Ovary (tissue), 3 donors: ENCODE measurements at regions not wholly inside any gene's neighbourhood (a gene's known extent, or its start where the extent isn't known, plus 50 kb on each side); places are given as distances from the start of the nearest gene placed in this dataset.

Experiments used
- EP300 ChIP-seq: sonication (generic); formaldehyde crosslinking; IDR thresholded peaks from one replicate; pipeline ENCODE4 v1.6.1; 2017; ENCODE audit warnings: antibody characterized with exemption
- POLR2A ChIP-seq: fragments of 450-650 bp; IDR thresholded peaks from one replicate; pipeline ENCODE4 v1.6.1; 2017; ENCODE audit warnings: antibody characterized with exemption, mild to moderate bottlenecking, moderate library complexity
- TF ChIP-seq, protein P1 (sequence below), 3 donors: fragments of 450-650 bp in 2 of 3; fragments of 200-600 bp in 1 of 3; IDR thresholded peaks; one replicate each; pipeline versions ENCODE4 v1.5.1 to v1.8.0; 2016 to 2022; ENCODE audit warnings: antibody characterized with exemption in 3 of 3, mild to moderate bottlenecking in 1 of 3
- donor health status: DM: no; HTN: no; CAD: no.

DNA sequence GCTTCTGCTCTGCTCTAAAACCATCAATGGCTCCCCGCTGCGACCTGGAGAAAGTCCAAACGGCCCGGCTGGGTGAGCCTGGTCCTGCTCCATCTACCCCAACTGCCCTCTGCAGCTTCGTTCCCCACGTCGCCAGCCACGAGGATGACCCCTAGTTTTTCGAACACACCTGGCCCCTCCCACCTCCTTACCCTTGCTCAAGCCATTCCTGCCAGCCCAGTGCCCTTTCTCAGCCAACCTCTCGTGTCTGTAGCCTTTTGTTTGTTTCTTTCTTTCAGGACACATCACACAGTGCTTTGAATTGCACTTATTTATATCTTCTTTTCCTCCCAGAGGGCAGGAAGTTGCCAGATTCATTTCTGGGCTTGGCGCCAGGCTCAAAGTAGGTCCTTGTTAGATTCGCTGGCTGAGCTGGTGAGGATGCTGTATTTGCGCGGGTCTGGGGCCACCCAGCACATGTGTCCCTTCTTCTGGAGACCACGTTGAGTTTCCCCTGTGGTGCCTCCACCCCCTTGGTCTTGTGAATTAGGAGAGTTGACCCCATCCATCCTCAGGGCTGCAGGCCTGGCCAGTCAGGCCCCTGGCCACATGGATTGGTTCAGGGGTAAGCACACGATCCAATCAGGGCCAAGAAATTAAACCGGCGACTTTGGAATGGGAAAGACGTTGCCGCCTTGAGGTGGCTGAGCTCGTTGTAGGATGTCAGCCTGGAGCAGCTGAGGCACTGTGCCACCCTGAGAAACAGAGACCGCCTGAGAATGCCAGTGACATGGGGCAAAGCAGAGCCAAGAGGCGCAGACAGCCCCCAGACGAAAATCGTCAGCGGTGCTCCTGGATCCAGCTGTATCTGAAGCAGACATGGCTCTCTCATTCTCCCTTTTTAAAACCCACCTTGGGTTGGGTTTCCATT lies 156.0 kb downstream of the CEBPB start:
- TF ChIP-seq, protein P1, sequence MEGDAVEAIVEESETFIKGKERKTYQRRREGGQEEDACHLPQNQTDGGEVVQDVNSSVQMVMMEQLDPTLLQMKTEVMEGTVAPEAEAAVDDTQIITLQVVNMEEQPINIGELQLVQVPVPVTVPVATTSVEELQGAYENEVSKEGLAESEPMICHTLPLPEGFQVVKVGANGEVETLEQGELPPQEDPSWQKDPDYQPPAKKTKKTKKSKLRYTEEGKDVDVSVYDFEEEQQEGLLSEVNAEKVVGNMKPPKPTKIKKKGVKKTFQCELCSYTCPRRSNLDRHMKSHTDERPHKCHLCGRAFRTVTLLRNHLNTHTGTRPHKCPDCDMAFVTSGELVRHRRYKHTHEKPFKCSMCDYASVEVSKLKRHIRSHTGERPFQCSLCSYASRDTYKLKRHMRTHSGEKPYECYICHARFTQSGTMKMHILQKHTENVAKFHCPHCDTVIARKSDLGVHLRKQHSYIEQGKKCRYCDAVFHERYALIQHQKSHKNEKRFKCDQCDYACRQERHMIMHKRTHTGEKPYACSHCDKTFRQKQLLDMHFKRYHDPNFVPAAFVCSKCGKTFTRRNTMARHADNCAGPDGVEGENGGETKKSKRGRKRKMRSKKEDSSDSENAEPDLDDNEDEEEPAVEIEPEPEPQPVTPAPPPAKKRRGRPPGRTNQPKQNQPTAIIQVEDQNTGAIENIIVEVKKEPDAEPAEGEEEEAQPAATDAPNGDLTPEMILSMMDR (IDR thresholded peaks at IDR 0.05): no peak
- no peak for TF ChIP-seq POLR2A
- TF ChIP-seq EP300: no peak
